GM10266 (cell line): ENCODE measurements at regions not wholly inside any gene's neighbourhood (a gene's known extent, or its start where the extent isn't known, plus 50 kb on each side); places are given as distances from the start of the nearest gene placed in this dataset.
A peak's percentile ranks its signal among the peaks of the same experiment; 100 is the strongest.

Source experiments
- DNase-seq: peaks from one replicate; pipeline ENCODE4 v3.0.0; 2012; ENCODE audit errors: extremely low spot score
- TF ChIP-seq, protein P1 (sequence below): IDR thresholded peaks from 2 replicates; pipeline ENCODE4 v1.5.1; 2012; ENCODE audit warnings: mild to moderate bottlenecking, low read depth; ENCODE audit not compliant: control insufficient read depth, insufficient read depth; ENCODE audit errors: missing control alignments

DNA sequence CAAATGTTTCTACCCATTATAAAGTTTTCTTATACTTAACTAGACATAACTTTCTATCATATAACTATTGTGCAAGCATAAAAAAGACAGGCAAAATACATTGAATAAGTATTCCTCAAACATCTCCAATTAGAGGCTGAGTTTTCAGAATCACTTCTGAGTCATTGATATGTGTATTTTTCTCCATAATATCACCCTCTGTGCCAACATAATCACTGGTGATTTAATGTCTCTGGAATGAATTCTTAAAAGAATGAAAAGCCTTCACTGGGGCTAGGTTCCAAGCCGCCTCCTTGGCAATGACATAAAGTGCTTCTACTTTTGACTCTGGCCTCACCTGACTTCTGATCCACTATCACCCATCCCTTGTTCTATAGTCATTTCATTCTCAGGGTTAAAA lies 197.0 kb upstream of the E2F8 start:
- no peak for DNase-seq
- TF ChIP-seq, protein P1, sequence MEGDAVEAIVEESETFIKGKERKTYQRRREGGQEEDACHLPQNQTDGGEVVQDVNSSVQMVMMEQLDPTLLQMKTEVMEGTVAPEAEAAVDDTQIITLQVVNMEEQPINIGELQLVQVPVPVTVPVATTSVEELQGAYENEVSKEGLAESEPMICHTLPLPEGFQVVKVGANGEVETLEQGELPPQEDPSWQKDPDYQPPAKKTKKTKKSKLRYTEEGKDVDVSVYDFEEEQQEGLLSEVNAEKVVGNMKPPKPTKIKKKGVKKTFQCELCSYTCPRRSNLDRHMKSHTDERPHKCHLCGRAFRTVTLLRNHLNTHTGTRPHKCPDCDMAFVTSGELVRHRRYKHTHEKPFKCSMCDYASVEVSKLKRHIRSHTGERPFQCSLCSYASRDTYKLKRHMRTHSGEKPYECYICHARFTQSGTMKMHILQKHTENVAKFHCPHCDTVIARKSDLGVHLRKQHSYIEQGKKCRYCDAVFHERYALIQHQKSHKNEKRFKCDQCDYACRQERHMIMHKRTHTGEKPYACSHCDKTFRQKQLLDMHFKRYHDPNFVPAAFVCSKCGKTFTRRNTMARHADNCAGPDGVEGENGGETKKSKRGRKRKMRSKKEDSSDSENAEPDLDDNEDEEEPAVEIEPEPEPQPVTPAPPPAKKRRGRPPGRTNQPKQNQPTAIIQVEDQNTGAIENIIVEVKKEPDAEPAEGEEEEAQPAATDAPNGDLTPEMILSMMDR: no peak

DNA sequence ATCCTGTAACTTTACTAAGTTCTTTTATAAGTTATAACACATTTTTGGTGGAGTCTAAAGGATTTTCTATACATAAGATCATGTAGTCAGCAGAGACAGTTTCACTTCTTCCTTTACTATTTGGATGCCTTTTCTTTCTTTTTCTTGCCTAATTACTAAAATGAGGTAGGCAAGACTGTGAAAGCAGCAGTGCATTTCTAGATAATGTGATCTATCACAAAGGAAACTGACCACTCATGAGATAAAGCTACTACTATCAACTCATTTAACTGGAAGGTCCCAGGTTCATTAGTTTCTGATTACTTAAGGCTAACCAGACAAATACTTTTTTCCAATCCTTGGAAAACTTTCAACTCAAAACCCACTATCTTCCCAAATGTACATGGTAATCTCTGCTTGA lies 196.2 kb upstream of the E2F8 start:
- no peak for DNase-seq
- TF ChIP-seq, protein P1: no peak

DNA sequence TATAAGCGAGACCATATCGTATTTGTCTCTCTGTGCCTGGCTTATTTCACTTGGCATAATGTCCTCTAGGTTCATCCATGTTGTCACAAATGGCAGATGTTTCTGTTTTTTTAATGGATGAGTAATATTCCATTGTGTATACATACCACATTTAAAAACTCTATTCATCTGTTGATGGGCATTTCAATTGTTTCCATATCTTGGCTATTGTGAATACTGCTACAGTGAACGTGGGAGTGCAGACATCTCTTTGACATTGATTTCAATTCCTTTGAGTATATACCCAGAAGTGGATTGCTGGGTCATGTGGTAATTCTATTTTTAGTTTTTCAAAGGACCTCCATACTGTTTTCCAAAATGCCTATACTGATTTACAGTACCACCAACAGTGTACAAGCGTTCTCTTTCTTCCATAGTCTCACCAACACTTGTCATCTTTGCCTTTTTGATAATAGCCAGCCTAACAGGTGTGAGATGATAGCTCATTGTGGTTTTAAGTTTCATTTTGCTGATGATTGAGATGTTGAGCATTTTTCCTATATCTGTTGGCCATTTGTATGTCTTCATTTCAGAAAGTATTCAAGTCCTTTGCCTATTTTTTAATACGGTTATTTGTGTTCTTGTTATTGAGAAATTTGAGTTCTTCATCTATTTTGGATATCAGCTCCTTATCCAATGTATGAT lies 194.7 kb upstream of the E2F8 start:
- DNase-seq: no peak
- TF ChIP-seq, protein P1: no peak

DNA sequence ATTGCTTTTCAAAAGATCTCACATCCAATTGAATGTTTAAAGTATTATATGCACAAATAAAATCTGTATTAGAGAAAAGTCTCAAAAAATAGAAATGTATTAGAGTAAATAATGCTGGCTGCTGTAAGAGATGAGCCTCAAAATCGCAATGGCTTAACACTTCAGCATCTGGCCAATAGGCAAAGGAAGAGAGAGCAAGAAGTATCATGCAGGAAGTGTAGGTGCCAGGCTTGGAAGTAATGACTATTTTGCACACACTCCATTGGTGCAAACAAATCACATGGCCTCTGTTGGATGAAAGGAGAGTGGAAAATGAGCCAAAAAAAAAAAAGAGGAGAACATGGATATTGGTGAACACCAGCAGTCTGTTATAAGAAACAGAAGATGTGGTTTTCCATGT lies 193.0 kb upstream of the E2F8 start:
- TF ChIP-seq, protein P1: no peak
- no peak for DNase-seq

DNA sequence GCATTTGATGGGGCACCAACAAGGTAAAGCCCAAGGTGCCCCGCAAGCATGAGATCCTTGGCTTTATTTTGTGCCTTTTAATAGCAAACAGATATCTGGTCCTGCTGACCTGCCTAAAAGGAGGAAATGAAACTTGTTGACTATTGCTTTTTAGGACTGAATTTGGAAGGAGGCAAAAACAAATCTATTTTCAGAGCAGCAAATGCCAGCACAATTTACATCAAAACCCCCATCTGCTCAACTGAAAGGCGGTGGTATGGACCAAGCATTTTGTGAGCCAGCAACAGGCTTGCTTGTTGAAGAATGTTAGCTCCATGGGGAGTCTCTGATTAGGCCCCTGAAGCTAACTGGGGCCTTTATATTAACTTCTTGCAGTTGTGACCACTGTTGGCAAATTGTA lies 192.6 kb upstream of the E2F8 start:
- TF ChIP-seq, protein P1: no peak
- no peak for DNase-seq

DNA sequence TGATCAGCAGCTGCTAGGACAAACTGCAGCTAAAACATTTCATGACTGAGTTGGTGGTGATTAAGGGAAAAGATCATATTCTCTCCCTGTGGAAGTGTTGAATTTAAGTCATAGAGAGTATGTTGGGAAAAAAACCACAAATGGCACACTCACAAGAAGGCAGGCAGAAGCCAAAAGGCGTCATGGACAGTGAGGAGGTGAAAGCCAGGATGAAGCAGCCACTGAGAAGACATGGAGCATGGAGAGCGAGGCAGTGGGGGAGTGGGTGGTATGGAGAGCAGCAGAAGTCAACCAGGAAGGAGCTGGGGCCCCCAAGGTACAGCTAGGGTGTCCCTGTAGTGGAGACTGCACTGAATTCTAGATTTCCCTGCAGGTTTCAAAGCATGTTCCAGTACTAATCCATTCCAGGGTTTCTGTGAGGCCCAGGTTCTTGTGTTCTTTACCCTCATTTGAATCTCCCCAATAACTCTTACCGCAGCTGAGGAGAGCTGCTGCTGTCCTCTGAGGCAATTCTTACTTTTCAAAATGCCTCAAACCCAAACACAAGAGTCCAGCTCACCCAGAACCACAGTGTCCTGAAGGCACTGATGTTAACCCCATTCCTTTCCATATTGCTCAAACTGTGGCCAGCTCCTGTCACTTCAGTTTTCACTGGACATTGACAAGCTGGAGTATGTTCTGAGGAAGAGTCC lies 191.8 kb upstream of the E2F8 start:
- peak; percentile 36 for DNase-seq
- TF ChIP-seq, protein P1: no peak

DNA sequence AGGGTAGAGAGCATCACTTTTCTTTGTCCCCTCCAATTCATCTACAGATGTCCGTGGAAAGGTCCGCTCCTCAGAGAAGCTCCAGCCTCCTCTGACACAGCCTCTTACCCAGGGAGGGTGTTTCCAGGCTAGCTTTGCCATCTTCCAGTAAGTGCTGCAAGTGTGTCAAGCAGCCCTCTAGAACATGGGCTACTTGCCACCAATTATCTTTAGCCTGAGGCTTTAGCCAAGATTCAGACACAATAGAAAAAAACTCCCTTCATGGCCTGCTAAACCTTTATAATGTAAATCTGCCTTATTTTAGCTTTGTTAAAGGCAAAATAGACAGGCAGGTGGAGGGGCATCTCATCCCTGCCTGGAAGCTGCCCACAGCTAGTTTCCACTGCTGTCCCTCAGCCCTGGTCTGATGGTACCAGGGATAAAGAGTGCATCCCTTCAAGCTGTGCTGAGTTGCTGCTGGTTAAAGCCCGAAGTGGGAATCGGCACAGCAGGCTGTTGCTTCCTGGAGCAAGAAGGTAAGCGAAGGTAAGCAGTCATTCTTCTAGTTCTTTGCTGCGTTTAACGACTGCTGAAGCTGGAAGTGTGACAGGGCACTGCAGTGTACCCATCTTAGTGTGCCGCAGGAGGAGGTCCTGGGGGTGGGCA lies 190.1 kb upstream of the E2F8 start:
- no peak for DNase-seq
- TF ChIP-seq, protein P1: no peak
